Progenitor cell of endocrine pancreas (in vitro differentiated cells): ENCODE measurements at regions not wholly inside any gene's neighbourhood (a gene's known extent, or its start where the extent isn't known, plus 50 kb on each side); places are given as distances from the start of the nearest gene placed in this dataset.

Source experiments
- DNase-seq: peaks from one replicate; pipeline ENCODE4 v3.0.0; 2021; ENCODE audit warnings: low spot score; ENCODE audit not compliant: unreplicated experiment
- H3K27ac Mint-ChIP-seq: 2 replicates; pipeline ENCODE4 v1.8.0; 2021; ENCODE audit warnings: mild to moderate bottlenecking, moderate library complexity, mixed read lengths
- H3K27me3 Mint-ChIP-seq: 2 replicates; pipeline ENCODE4 v1.8.0; 2021; ENCODE audit warnings: mixed read lengths
- H3K36me3 Mint-ChIP-seq: 2 replicates; pipeline ENCODE4 v1.8.0; 2022; ENCODE audit warnings: mixed read lengths; ENCODE audit not compliant: insufficient read depth
- H3K4me1 Mint-ChIP-seq: 2 replicates; pipeline ENCODE4 v1.8.0; 2021; ENCODE audit warnings: low read depth, mixed read lengths
- H3K4me3 Mint-ChIP-seq: 2 replicates; pipeline ENCODE4 v1.8.0; 2021; ENCODE audit warnings: low read depth, mild to moderate bottlenecking, moderate library complexity, mixed read lengths
- H3K9me3 Mint-ChIP-seq: 2 replicates; pipeline ENCODE4 v1.8.0; 2021; ENCODE audit warnings: low read depth, mixed read lengths
- CTCF ChIP-seq: fragments of 200-600 bp; sonication (generic); IDR thresholded peaks from one replicate; pipeline ENCODE4 v1.5.0; 2021; ENCODE audit warnings: antibody characterized with exemption, mild to moderate bottlenecking; ENCODE audit not compliant: unreplicated experiment

- DNase-seq = peak; percentile 13
- H3K27ac Mint-ChIP-seq = no peak overlapping the region
- peak; percentile 52 for TF ChIP-seq CTCF
These were observed 88.8 kb upstream of the ESX1 start for GRCh38 chrX:104343428-104344129.

GRCh38 chrX:104342065-104342464, 87.3 kb upstream of the ESX1 start:
- H3K27ac Mint-ChIP-seq = peak overlapping the region; percentile 10
- H3K36me3 Mint-ChIP-seq = no peaks in the 10 kb centered on the region
- peaks cover 15% of the 10 kb centered on the region for H3K4me1 Mint-ChIP-seq
- no peak for DNase-seq
- peaks cover 23% of the 10 kb centered on the region for H3K27me3 Mint-ChIP-seq
- peaks cover 32% of the 10 kb centered on the region for H3K9me3 Mint-ChIP-seq
- TF ChIP-seq CTCF = no peak
- no peak overlapping the region for H3K4me3 Mint-ChIP-seq

More at GRCh38 chrX:104343428-104344129, 88.8 kb upstream of the ESX1 start:
- Mint-ChIP-seq H3K27me3 (peaks cover 21% of the 10 kb centered on the region), H3K4me1 (peaks cover 15% of the 10 kb centered on the region), H3K36me3 (no peaks in the 10 kb centered on the region), H3K4me3 (no peak overlapping the region), H3K9me3 (peaks cover 32% of the 10 kb centered on the region)

- H3K36me3 Mint-ChIP-seq = no peaks in the 10 kb centered on the region
- H3K4me3 Mint-ChIP-seq = no peak overlapping the region
- H3K4me1 Mint-ChIP-seq = no peaks in the 10 kb centered on the region
- H3K9me3 Mint-ChIP-seq = peaks cover 6% of the 10 kb centered on the region
- no peak for DNase-seq
- no peak for TF ChIP-seq CTCF
- H3K27me3 Mint-ChIP-seq = peaks cover 12% of the 10 kb centered on the region
- no peak overlapping the region for H3K27ac Mint-ChIP-seq
These were observed 81.0 kb upstream of the ESX1 start for GRCh38 chrX:104335756-104336155.

GRCh38 chrX:104334971-104335370, 80.2 kb upstream of the ESX1 start:
- H3K9me3 Mint-ChIP-seq = peaks cover 4% of the 10 kb centered on the region
- no peak overlapping the region for H3K4me3 Mint-ChIP-seq
- TF ChIP-seq CTCF = no peak
- no peaks in the 10 kb centered on the region for H3K4me1 Mint-ChIP-seq
- H3K27ac Mint-ChIP-seq = no peak overlapping the region
- H3K27me3 Mint-ChIP-seq = peaks cover 12% of the 10 kb centered on the region
- DNase-seq = no peak
- no peaks in the 10 kb centered on the region for H3K36me3 Mint-ChIP-seq

GRCh38 chrX:104330966-104331365, 76.2 kb upstream of the ESX1 start:
- Mint-ChIP-seq H3K9me3 (peaks cover 10% of the 10 kb centered on the region), H3K27ac (no peak overlapping the region), H3K36me3 (no peaks in the 10 kb centered on the region), H3K4me3 (no peak overlapping the region), H3K4me1 (no peaks in the 10 kb centered on the region), H3K27me3 (peaks cover 4% of the 10 kb centered on the region)
- TF ChIP-seq CTCF = no peak
- DNase-seq = no peak
